WTC11 (cell line): ENCODE measurements at regions not wholly inside any gene's neighbourhood (a gene's known extent, or its start where the extent isn't known, plus 50 kb on each side); places are given as distances from the start of the nearest gene placed in this dataset.

Experiments used
- GABPB1 ChIP-seq: sonication (generic); formaldehyde crosslinking; IDR thresholded peaks from 2 replicates; pipeline ENCODE4 v1.8.1; 2023; ENCODE audit warnings: mild to moderate bottlenecking, missing genetic modification reagents
- GRHL2 ChIP-seq: fragments of 250-450 bp; sonication (Bioruptor Pico); IDR thresholded peaks from 2 replicates; pipeline ENCODE4 v1.8.0; 2022; ENCODE audit warnings: mild to moderate bottlenecking, moderate library complexity; ENCODE audit not compliant: insufficient replicate concordance, severe bottlenecking
- KAT7 ChIP-seq: sonication (generic); formaldehyde crosslinking; IDR thresholded peaks from 2 replicates; pipeline ENCODE4 v1.8.1; 2023; ENCODE audit warnings: missing genetic modification reagents, mild to moderate bottlenecking, borderline replicate concordance
- MLX ChIP-seq: sonication (generic); formaldehyde crosslinking; IDR thresholded peaks from 2 replicates; pipeline ENCODE4 v1.8.1; 2023; ENCODE audit warnings: mild to moderate bottlenecking, missing genetic modification reagents, moderate library complexity
- SP1 ChIP-seq: sonication (generic); formaldehyde crosslinking; conservative IDR thresholded peaks from 2 replicates; pipeline ENCODE4 v1.8.1; 2022; ENCODE audit warnings: missing genetic modification reagents
- TCF7 ChIP-seq: sonication (generic); formaldehyde crosslinking; IDR thresholded peaks from 2 replicates; pipeline ENCODE4 v1.8.0; 2022; ENCODE audit warnings: mild to moderate bottlenecking, low read depth, missing genetic modification reagents, moderate library complexity
- ZNF425 ChIP-seq: fragments of 250-450 bp; sonication (Bioruptor Pico); conservative IDR thresholded peaks from 2 replicates; pipeline ENCODE4 v1.9.0; 2021; ENCODE audit warnings: mild to moderate bottlenecking
- TF ChIP-seq, protein P1 (sequence below): fragments of 200-600 bp; IDR thresholded peaks from 2 replicates; pipeline ENCODE4 v1.8.0; 2022; ENCODE audit warnings: antibody characterized with exemption
- TF ChIP-seq, protein P2 (sequence below): sonication (generic); formaldehyde crosslinking; IDR thresholded peaks from 2 replicates; pipeline ENCODE4 v1.8.0; 2022; ENCODE audit warnings: mild to moderate bottlenecking, missing genetic modification reagents
- TF ChIP-seq, protein P3 (sequence below): sonication (generic); formaldehyde crosslinking; conservative IDR thresholded peaks from 2 replicates; pipeline ENCODE4 v1.8.1; 2022; ENCODE audit warnings: mild to moderate bottlenecking, missing genetic modification reagents

GRCh38 chr6:86016077-86016476 lies 373.4 kb upstream of the SYNCRIP start:
- TF ChIP-seq ZNF425 (CRISPR knock-in tag) (no peak), GRHL2 (CRISPR knock-in tag) (no peak), GABPB1 (CRISPR knock-in tag) (no peak), TCF7 (CRISPR knock-in tag) (no peak), SP1 (CRISPR knock-in tag) (no peak), KAT7 (no peak), MLX (CRISPR knock-in tag) (no peak)
- TF ChIP-seq, protein P1, sequence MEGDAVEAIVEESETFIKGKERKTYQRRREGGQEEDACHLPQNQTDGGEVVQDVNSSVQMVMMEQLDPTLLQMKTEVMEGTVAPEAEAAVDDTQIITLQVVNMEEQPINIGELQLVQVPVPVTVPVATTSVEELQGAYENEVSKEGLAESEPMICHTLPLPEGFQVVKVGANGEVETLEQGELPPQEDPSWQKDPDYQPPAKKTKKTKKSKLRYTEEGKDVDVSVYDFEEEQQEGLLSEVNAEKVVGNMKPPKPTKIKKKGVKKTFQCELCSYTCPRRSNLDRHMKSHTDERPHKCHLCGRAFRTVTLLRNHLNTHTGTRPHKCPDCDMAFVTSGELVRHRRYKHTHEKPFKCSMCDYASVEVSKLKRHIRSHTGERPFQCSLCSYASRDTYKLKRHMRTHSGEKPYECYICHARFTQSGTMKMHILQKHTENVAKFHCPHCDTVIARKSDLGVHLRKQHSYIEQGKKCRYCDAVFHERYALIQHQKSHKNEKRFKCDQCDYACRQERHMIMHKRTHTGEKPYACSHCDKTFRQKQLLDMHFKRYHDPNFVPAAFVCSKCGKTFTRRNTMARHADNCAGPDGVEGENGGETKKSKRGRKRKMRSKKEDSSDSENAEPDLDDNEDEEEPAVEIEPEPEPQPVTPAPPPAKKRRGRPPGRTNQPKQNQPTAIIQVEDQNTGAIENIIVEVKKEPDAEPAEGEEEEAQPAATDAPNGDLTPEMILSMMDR: no peak
- TF ChIP-seq, protein P2, sequence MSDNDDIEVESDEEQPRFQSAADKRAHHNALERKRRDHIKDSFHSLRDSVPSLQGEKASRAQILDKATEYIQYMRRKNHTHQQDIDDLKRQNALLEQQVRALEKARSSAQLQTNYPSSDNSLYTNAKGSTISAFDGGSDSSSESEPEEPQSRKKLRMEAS: no peak
- TF ChIP-seq, protein P3, sequence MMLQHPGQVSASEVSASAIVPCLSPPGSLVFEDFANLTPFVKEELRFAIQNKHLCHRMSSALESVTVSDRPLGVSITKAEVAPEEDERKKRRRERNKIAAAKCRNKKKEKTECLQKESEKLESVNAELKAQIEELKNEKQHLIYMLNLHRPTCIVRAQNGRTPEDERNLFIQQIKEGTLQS (CRISPR knock-in tag): no peak
